ENCODE measurements at regions not wholly inside any gene's neighbourhood (a gene's known extent, or its start where the extent isn't known, plus 50 kb on each side); places are given as distances from the start of the nearest gene placed in this dataset.

GRCh38 chr6:40916845-40917244, 122.2 kb downstream of the UNC5CL start:
- TF ChIP-seq, protein P1, sequence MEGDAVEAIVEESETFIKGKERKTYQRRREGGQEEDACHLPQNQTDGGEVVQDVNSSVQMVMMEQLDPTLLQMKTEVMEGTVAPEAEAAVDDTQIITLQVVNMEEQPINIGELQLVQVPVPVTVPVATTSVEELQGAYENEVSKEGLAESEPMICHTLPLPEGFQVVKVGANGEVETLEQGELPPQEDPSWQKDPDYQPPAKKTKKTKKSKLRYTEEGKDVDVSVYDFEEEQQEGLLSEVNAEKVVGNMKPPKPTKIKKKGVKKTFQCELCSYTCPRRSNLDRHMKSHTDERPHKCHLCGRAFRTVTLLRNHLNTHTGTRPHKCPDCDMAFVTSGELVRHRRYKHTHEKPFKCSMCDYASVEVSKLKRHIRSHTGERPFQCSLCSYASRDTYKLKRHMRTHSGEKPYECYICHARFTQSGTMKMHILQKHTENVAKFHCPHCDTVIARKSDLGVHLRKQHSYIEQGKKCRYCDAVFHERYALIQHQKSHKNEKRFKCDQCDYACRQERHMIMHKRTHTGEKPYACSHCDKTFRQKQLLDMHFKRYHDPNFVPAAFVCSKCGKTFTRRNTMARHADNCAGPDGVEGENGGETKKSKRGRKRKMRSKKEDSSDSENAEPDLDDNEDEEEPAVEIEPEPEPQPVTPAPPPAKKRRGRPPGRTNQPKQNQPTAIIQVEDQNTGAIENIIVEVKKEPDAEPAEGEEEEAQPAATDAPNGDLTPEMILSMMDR (IDR thresholded peaks at IDR 0.05; ENCODE audit: insufficient read depth, low read length, poor library complexity, severe bottlenecking) = no peak
- Histone ChIP-seq H3K36me3 (ENCODE audit: control insufficient read depth, insufficient read depth, low read length) (no peaks in the 10 kb centered on the region), H3K27me3 (replicated peaks; ENCODE audit: control insufficient read depth, insufficient read depth, low read length) (no peaks in the 10 kb centered on the region; the same call in none of the 2 replicates), H3K4me3 (replicated peaks; ENCODE audit: low read depth, low read length) (no peak overlapping the region)
- DNase-seq (ENCODE audit: extremely low read depth, insufficient read length) = no peak

DNA sequence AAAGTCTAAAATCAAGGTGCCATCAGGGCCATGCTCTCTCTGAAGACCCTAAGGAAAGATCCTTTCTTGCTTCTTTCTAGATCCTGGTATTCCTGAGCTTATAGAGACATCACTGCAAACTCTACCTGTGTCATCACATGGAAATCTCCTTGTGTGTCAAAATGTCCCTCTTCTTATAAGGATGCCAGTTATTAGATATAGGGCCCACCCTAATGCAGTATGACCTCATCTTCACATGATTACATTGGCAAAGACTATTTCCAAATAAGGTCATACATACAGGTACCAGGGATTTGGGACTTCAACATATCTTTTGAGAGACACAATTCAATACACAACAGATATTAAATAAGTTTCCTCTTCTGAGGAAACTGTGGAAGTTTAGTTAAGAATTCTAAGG, 123.9 kb downstream of the UNC5CL start:
- H3K4me3 ChIP-seq (replicated peaks; ENCODE audit: low read depth, low read length) = no peak overlapping the region
- TF ChIP-seq, protein P1 (IDR thresholded peaks at IDR 0.05; ENCODE audit: insufficient read depth, low read length, poor library complexity, severe bottlenecking) = no peak
- H3K27me3 ChIP-seq (replicated peaks; ENCODE audit: control insufficient read depth, insufficient read depth, low read length) = no peaks in the 10 kb centered on the region; the same call in none of the 2 replicates
- no peak for DNase-seq (ENCODE audit: extremely low read depth, insufficient read length)
- no peaks in the 10 kb centered on the region for H3K36me3 ChIP-seq (ENCODE audit: control insufficient read depth, insufficient read depth, low read length)

- Histone ChIP-seq H3K36me3 (ENCODE audit: control insufficient read depth, insufficient read depth, low read length) (no peaks in the 10 kb centered on the region), H3K27me3 (replicated peaks; ENCODE audit: control insufficient read depth, insufficient read depth, low read length) (no peaks in the 10 kb centered on the region; the same call in 1 of the 2 replicates), H3K4me3 (replicated peaks; ENCODE audit: low read depth, low read length) (no peak overlapping the region)
- DNase-seq (ENCODE audit: extremely low read depth, insufficient read length) = no peak
- TF ChIP-seq, protein P1 (IDR thresholded peaks at IDR 0.05; ENCODE audit: insufficient read depth, low read length, poor library complexity, severe bottlenecking) = no peak
Measured at GRCh38 chr6:40914005-40914404, 125.0 kb downstream of the UNC5CL start.

DNA sequence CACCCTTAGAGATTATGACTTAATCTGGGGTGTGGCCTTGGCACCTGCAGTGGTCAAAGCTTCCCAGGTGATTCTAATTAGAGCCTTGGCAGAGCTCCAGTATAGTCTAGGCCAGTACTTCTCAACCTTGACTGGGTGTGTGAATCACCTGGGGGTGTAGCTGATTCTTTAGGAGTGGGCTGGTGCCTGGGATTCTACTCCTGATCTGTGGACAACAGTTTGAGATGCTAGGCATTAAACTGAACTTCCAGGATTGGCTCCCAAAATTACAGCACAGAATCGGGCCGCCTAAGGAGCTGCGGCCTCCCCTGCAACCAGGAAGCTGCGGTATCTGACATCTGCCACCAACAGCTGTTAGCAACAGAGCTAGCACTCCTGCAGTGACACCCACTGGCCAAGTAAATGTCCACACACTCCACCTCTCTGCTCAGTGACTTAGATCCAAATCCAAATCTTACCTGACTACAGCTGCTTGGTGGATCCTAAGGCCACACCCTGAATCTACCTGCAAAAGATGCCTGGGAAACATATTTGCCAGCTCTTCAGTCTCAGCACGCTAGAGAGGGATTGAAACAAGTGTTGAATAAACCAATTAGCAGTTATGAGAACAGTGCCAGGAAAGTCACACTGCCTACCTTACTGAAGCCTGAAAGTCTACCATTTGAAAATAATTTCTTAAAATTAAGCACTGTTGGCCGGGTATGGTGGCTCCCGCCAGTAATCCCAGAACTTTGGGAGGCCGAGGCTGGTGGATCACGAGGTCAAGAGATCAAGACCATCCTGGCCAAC, 126.7 kb downstream of the UNC5CL start:
- Histone ChIP-seq H3K27me3 (replicated peaks; ENCODE audit: control insufficient read depth, insufficient read depth, low read length) (no peaks in the 10 kb centered on the region; the same call in none of the 2 replicates), H3K4me3 (replicated peaks; ENCODE audit: low read depth, low read length) (no peak overlapping the region), H3K36me3 (ENCODE audit: control insufficient read depth, insufficient read depth, low read length) (no peaks in the 10 kb centered on the region)
- TF ChIP-seq, protein P1 (IDR thresholded peaks at IDR 0.05; ENCODE audit: insufficient read depth, low read length, poor library complexity, severe bottlenecking) = peak; percentile 73
- DNase-seq (ENCODE audit: extremely low read depth, insufficient read length) = no peak

DNA sequence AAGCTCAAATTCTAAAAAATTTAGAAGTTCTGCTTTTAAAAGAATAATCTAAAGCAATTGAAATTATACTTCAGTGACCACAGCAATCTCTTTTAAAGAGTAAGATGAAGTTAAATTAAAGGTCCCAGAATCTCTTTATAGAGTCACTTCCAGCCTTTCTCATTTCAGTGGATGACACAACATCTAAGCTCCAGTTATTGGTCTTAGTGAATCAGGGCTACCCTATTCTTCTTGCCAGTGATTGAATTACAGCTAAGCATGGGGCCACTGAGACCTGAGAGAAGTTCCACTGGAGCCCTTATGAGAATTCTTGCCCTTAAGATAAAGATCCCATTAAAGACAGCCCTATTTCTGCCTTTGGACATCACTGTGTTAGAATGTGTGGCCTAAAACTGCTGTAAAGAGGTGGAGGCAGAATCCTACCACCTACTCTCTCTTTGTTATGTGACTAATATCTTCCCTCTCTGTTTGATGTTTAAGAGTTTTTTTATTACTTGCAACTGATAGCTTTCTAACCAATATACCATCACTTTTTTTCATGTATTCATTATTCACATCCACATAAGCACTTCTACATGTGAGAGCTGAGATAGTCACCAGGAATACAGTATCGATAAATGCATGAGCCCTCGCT, 128.6 kb downstream of the UNC5CL start:
- Histone ChIP-seq H3K27me3 (replicated peaks; ENCODE audit: control insufficient read depth, insufficient read depth, low read length) (no peaks in the 10 kb centered on the region; the same call in none of the 2 replicates), H3K4me3 (replicated peaks; ENCODE audit: low read depth, low read length) (no peak overlapping the region), H3K36me3 (ENCODE audit: control insufficient read depth, insufficient read depth, low read length) (no peaks in the 10 kb centered on the region)
- TF ChIP-seq, protein P1 (IDR thresholded peaks at IDR 0.05; ENCODE audit: insufficient read depth, low read length, poor library complexity, severe bottlenecking) = no peak
- DNase-seq (ENCODE audit: extremely low read depth, insufficient read length) = no peak

All from GM06990 (cell line).